Progenitor cell of endocrine pancreas (in vitro differentiated cells): ENCODE measurements at regions not wholly inside any gene's neighbourhood (a gene's known extent, or its start where the extent isn't known, plus 50 kb on each side); places are given as distances from the start of the nearest gene placed in this dataset.

Experiments
- DNase-seq: peaks from one replicate; pipeline ENCODE4 v3.0.0; 2021; ENCODE audit warnings: low spot score; ENCODE audit not compliant: unreplicated experiment
- H3K27ac Mint-ChIP-seq: 2 replicates; pipeline ENCODE4 v1.8.0; 2021; ENCODE audit warnings: mild to moderate bottlenecking, moderate library complexity, mixed read lengths
- H3K27me3 Mint-ChIP-seq: 2 replicates; pipeline ENCODE4 v1.8.0; 2021; ENCODE audit warnings: mixed read lengths
- H3K36me3 Mint-ChIP-seq: 2 replicates; pipeline ENCODE4 v1.8.0; 2022; ENCODE audit warnings: mixed read lengths; ENCODE audit not compliant: insufficient read depth
- H3K4me1 Mint-ChIP-seq: 2 replicates; pipeline ENCODE4 v1.8.0; 2021; ENCODE audit warnings: low read depth, mixed read lengths
- H3K4me3 Mint-ChIP-seq: 2 replicates; pipeline ENCODE4 v1.8.0; 2021; ENCODE audit warnings: low read depth, mild to moderate bottlenecking, moderate library complexity, mixed read lengths
- H3K9me3 Mint-ChIP-seq: 2 replicates; pipeline ENCODE4 v1.8.0; 2021; ENCODE audit warnings: low read depth, mixed read lengths
- TF ChIP-seq, protein P1 (sequence below): fragments of 200-600 bp; sonication (generic); IDR thresholded peaks from one replicate; pipeline ENCODE4 v1.5.0; 2021; ENCODE audit warnings: antibody characterized with exemption, mild to moderate bottlenecking; ENCODE audit not compliant: unreplicated experiment

DNA sequence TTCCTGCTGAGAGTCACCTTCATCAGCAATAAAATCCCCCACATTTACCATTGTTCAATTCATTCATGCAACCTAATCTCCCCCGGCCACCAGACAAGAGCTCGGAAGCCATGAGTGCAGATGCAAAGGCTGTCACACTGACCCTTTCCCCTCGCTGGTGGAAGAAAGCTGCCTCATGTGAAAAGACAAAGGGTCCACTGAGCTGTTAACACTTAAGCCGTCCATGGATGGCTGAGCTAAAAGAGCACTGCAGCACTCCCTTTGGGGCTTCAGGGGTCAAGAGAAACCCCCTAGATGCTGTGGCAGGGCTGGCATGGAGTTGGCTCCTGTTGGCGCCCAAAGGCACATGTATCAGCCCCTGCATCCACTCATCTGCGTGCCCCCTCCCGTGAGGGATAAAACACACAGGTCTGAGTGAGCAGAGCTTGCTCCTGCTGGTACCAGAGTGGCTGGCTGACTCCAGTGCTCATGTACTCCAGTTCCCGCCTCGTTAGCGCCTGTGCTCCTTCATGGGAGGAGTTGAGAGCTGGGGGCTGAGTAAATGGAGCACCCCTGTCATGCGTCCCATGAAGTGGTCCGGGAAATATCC, 216.5 kb downstream of the PDHA2 start:
- Mint-ChIP-seq H3K4me3 (no peak overlapping the region), H3K27ac (no peak overlapping the region)
- TF ChIP-seq, protein P1, sequence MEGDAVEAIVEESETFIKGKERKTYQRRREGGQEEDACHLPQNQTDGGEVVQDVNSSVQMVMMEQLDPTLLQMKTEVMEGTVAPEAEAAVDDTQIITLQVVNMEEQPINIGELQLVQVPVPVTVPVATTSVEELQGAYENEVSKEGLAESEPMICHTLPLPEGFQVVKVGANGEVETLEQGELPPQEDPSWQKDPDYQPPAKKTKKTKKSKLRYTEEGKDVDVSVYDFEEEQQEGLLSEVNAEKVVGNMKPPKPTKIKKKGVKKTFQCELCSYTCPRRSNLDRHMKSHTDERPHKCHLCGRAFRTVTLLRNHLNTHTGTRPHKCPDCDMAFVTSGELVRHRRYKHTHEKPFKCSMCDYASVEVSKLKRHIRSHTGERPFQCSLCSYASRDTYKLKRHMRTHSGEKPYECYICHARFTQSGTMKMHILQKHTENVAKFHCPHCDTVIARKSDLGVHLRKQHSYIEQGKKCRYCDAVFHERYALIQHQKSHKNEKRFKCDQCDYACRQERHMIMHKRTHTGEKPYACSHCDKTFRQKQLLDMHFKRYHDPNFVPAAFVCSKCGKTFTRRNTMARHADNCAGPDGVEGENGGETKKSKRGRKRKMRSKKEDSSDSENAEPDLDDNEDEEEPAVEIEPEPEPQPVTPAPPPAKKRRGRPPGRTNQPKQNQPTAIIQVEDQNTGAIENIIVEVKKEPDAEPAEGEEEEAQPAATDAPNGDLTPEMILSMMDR: no peak

DNA sequence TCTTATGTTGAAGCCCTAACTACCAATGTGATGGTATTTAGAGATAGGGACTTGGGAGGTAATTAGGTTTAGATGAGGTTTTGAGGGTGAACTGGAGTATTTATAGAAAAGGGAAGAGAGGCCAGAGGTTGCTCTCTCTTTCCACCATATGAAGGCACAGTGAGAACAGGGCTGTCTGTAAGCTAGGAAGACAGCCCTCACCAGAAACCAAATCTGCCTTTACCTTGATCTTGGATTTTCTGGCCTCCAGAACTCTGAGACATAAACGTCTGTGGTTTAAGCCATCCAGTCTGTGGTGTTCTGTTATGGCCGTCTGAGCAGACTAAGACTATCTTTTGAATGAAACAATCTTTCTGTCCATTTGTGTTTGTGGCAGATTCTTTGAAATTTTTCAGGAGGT, 223.7 kb downstream of the PDHA2 start:
- H3K27ac Mint-ChIP-seq: peak overlapping the region; percentile 63
- TF ChIP-seq, protein P1: no peak
- H3K4me1 Mint-ChIP-seq: no peaks in the 10 kb centered on the region
- H3K9me3 Mint-ChIP-seq: peaks cover 6% of the 10 kb centered on the region
- DNase-seq: no peak
- no peaks in the 10 kb centered on the region for H3K36me3 Mint-ChIP-seq
- H3K4me3 Mint-ChIP-seq: no peak overlapping the region
- H3K27me3 Mint-ChIP-seq: no peaks in the 10 kb centered on the region

More for the DNA sequence above, 216.5 kb downstream of the PDHA2 start:
- H3K27me3 Mint-ChIP-seq: no peaks in the 10 kb centered on the region
- DNase-seq: no peak
- H3K36me3 Mint-ChIP-seq: no peaks in the 10 kb centered on the region
- H3K9me3 Mint-ChIP-seq: no peaks in the 10 kb centered on the region
- H3K4me1 Mint-ChIP-seq: no peaks in the 10 kb centered on the region

DNA sequence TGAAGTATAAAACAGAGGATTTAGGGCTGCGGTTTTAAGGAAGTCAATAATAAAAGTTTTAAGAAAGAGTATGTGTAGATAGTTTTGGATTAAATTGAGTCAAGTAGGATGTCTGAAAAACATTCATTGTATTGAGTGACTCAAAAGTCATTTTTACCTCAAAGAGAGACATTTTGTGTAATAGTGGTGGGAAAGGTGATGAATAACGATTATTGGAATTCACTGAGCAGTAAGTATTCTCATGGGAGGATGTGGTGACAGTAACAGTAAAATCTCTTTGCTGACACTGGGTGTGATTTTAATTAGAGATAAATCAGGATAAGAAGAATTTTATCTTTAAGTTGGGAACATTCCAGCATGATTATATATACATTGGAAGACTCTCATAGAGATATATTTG, 233.6 kb downstream of the PDHA2 start:
- H3K27ac Mint-ChIP-seq: no peak overlapping the region
- peaks cover 16% of the 10 kb centered on the region for H3K9me3 Mint-ChIP-seq
- H3K36me3 Mint-ChIP-seq: no peaks in the 10 kb centered on the region
- H3K27me3 Mint-ChIP-seq: no peaks in the 10 kb centered on the region
- no peak for DNase-seq
- no peaks in the 10 kb centered on the region for H3K4me1 Mint-ChIP-seq
- H3K4me3 Mint-ChIP-seq: no peak overlapping the region
- TF ChIP-seq, protein P1: no peak

DNA sequence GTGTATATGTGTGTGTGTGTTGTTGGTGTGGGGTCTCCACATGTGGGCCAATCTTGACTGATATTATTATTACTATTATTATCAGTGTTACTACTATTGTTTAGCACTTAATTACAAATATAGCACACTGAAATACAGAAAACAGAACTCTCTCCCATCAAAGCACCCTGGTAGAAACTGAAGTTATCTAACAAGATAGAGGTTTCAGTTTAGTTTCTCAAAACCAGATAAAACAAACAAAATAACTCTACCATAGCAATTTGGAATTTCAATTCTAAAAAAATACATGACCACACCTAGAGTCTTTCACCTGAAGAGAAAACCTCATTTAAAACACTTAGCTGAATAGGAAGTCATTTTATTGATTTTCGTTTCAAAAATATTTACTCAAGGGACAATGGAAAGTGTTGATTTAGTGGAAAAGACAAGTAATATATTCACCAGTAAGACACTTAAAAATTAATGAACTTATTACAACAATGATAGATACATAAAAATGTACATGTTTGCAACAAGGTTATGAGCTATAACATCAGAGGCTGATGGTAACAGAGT, 252.3 kb downstream of the PDHA2 start:
- TF ChIP-seq, protein P1: no peak
- H3K9me3 Mint-ChIP-seq: peaks cover 25% of the 10 kb centered on the region
- H3K36me3 Mint-ChIP-seq: peaks cover 12% of the 10 kb centered on the region
- H3K27ac Mint-ChIP-seq: peak overlapping the region; percentile 72
- H3K4me3 Mint-ChIP-seq: no peak overlapping the region
- H3K27me3 Mint-ChIP-seq: no peaks in the 10 kb centered on the region
- peaks cover 32% of the 10 kb centered on the region for H3K4me1 Mint-ChIP-seq
- no peak for DNase-seq

DNA sequence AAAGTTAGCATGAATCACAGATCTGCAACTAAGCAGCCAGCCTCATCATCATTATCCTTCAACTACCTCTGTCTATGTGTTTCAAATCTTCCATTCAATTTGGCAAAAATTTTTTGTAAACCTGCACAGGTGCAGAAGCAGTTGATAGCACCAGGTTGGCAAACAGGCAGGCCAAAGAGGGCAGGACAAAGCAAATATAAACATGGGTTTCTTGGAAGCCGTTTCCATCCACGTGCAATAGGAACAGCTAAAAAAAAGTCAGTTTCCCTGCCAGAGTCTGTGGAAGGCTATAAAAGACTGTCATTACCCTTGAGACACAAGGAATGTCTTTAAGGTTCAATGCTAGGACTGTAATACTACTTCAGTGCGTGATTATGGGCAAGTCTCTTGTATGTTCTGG, 253.2 kb downstream of the PDHA2 start:
- TF ChIP-seq, protein P1: no peak
- peaks cover 12% of the 10 kb centered on the region for H3K36me3 Mint-ChIP-seq
- no peaks in the 10 kb centered on the region for H3K27me3 Mint-ChIP-seq
- no peak for DNase-seq
- H3K27ac Mint-ChIP-seq: peak overlapping the region; percentile 17
- peaks cover 27% of the 10 kb centered on the region for H3K9me3 Mint-ChIP-seq
- peaks cover 32% of the 10 kb centered on the region for H3K4me1 Mint-ChIP-seq
- H3K4me3 Mint-ChIP-seq: no peak overlapping the region
